CD8-positive, alpha-beta memory T cell (primary cell): ENCODE measurements at regions not wholly inside any gene's neighbourhood (a gene's known extent, or its start where the extent isn't known, plus 50 kb on each side); places are given as distances from the start of the nearest gene placed in this dataset.
"Not testable (repeated sequence)": the region's sequence is repeated elsewhere in the genome, so short reads cannot be mapped to it uniquely, and the experiment has no call there.

Experiments used
- CTCF ChIA-PET: fragments of 350-600 bp; sonication (Branson Sonifier 250); formaldehyde crosslinking; loops from one replicate; lab custom pipeline; 2021; ENCODE audit warnings: antibody characterized with exemption; lab: Charles Lee
- POLR2A ChIA-PET: fragments of 350-600 bp; sonication (Branson Sonifier 250); formaldehyde crosslinking; loops from one replicate; lab custom pipeline; 2021; ENCODE audit warnings: antibody characterized with exemption; lab: Charles Lee
- DNase-seq, 5 donors: peaks; one replicate each; pipeline versions ENCODE4 v3.0.0 to v3.0.0-alpha.2; 2020 to 2022; ENCODE audit warnings: mixed read lengths in 1 of 5
- H3K27ac ChIP-seq: one replicate; pipeline ENCODE4 v1.7.0; 2013; ENCODE audit warnings: low read depth, mild to moderate bottlenecking, low read length, moderate library complexity
- H3K27me3 ChIP-seq: 2 replicates; pipeline ENCODE4 v1.7.0; 2013; ENCODE audit warnings: low read length, mild to moderate bottlenecking; ENCODE audit not compliant: insufficient read depth, poor library complexity, severe bottlenecking
- H3K36me3 ChIP-seq: 2 replicates; pipeline ENCODE4 v1.7.0; 2013; ENCODE audit warnings: mild to moderate bottlenecking, low read length, moderate library complexity; ENCODE audit not compliant: insufficient read depth
- H3K4me1 ChIP-seq: 2 replicates; pipeline ENCODE4 v1.7.0; 2013; ENCODE audit warnings: mild to moderate bottlenecking, low read length, moderate library complexity; ENCODE audit not compliant: insufficient read depth
- H3K4me3 ChIP-seq: 2 replicates; pipeline ENCODE4 v1.7.0; 2013; ENCODE audit warnings: mild to moderate bottlenecking, low read length
- H3K9me3 ChIP-seq: 2 replicates; pipeline ENCODE4 v1.7.0; 2013; ENCODE audit warnings: mild to moderate bottlenecking, low read length
- H3K27ac Mint-ChIP-seq, 8 donors: one replicate each; pipeline ENCODE4 v1.8.0; 2020 to 2021; ENCODE audit warnings: mixed read lengths in 8 of 8, mild to moderate bottlenecking in 6 of 8, inconsistent platforms in 3 of 8, moderate library complexity in 3 of 8
- H3K27me3 Mint-ChIP-seq, 2 donors: one replicate each; pipeline ENCODE4 v1.8.0; 2020 to 2021; ENCODE audit warnings: mixed read lengths in 2 of 2, mild to moderate bottlenecking in 1 of 2, moderate library complexity in 1 of 2
- H3K36me3 Mint-ChIP-seq, 3 donors: one replicate each; pipeline ENCODE4 v1.8.0; 2020 to 2021; ENCODE audit warnings: mixed read lengths in 3 of 3, inconsistent platforms in 1 of 3, mild to moderate bottlenecking in 1 of 3
- H3K4me1 Mint-ChIP-seq, 3 donors: one replicate each; pipeline ENCODE4 v1.8.0; 2020 to 2021; ENCODE audit warnings: mixed read lengths in 3 of 3, inconsistent platforms in 1 of 3, mild to moderate bottlenecking in 1 of 3
- H3K4me3 Mint-ChIP-seq, 7 donors: one replicate each; pipeline ENCODE4 v1.8.0; 2020 to 2021; ENCODE audit warnings: mixed read lengths in 7 of 7, mild to moderate bottlenecking in 6 of 7, moderate library complexity in 4 of 7, inconsistent platforms in 2 of 7
- H3K9me3 Mint-ChIP-seq, 5 donors: one replicate each; pipeline ENCODE4 v1.8.0; 2020 to 2022; ENCODE audit warnings: mixed read lengths in 5 of 5, mild to moderate bottlenecking in 3 of 5, moderate library complexity in 2 of 5, inconsistent platforms in 1 of 5

- no peaks in the 10 kb centered on the region for H3K9me3 ChIP-seq
- no peaks in the 10 kb centered on the region for H3K4me1 ChIP-seq
- Mint-ChIP-seq H3K4me1 (no peaks in the 10 kb centered on the region), H3K36me3 (no peaks in the 10 kb centered on the region), H3K9me3 (peaks cover 0 to 3% (median 0%) of the 10 kb centered on the region in 5 donors), H3K27me3 (no peaks in the 10 kb centered on the region), H3K27ac (no peak overlapping the region), H3K4me3 (no peak overlapping the region)
- no peaks in the 10 kb centered on the region for H3K27me3 ChIP-seq
- no peaks in the 10 kb centered on the region for H3K36me3 ChIP-seq
- H3K4me3 ChIP-seq, result no peak overlapping the region
- ChIA-PET POLR2A (no interaction called here), CTCF (no interaction called here)
- no peak for DNase-seq
- no peak overlapping the region for H3K27ac ChIP-seq
Measured at GRCh38 chr13:104943331-104943730, 1592.1 kb downstream of the EFNB2 start.

GRCh38 chr13:104937881-104938280, 1597.6 kb downstream of the EFNB2 start:
- POLR2A ChIA-PET, result no interaction called here
- Histone ChIP-seq H3K9me3 (no peaks in the 10 kb centered on the region), H3K36me3 (no peaks in the 10 kb centered on the region), H3K4me1 (no peaks in the 10 kb centered on the region), H3K27me3 (no peaks in the 10 kb centered on the region), H3K4me3 (no peak overlapping the region), H3K27ac (no peak overlapping the region)
- Mint-ChIP-seq H3K27ac (no peak overlapping the region), H3K27me3 (no peaks in the 10 kb centered on the region), H3K9me3 (peaks cover 0 to 8% (median 0%) of the 10 kb centered on the region in 5 donors), H3K4me3 (no peak overlapping the region), H3K36me3 (no peaks in the 10 kb centered on the region), H3K4me1 (no peaks in the 10 kb centered on the region)
- CTCF ChIA-PET, result no interaction called here
- no peak for DNase-seq

DNA sequence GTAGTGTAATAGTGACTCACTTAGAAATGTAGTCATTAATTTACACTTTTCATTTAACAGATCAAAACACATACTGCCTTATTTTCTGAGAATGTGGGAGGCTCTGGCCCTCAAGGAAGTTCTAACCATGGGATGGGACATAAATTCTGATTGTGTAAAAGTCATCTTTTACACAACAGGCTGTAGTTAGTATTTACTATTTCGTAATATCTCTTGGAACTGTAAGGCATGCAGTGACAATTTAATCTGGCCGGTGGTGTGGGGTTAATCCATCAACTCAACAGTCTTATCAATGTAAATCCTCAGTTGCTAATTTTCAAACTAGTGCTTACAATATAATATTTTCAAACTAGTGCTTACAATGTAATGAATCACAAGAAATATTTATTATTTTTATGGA, 1599.2 kb downstream of the EFNB2 start:
- Histone ChIP-seq H3K4me1 (no peaks in the 10 kb centered on the region), H3K27me3 (no peaks in the 10 kb centered on the region), H3K4me3 (no peak overlapping the region), H3K36me3 (no peaks in the 10 kb centered on the region), H3K9me3 (no peaks in the 10 kb centered on the region), H3K27ac (no peak overlapping the region)
- Mint-ChIP-seq H3K36me3 (no peaks in the 10 kb centered on the region), H3K4me1 (no peaks in the 10 kb centered on the region), H3K27ac (no peak overlapping the region), H3K9me3 (peaks cover 0 to 10% (median 0%) of the 10 kb centered on the region in 5 donors), H3K4me3 (no peak overlapping the region), H3K27me3 (no peaks in the 10 kb centered on the region)
- ChIA-PET POLR2A (no interaction called here), CTCF (no interaction called here)
- DNase-seq, result no peak

GRCh38 chr13:104920513-104920912, 1614.9 kb downstream of the EFNB2 start:
- CTCF ChIA-PET, POLR2A ChIA-PET, H3K36me3 ChIP-seq, H3K9me3 Mint-ChIP-seq, H3K27me3 Mint-ChIP-seq, H3K36me3 Mint-ChIP-seq, H3K4me1 Mint-ChIP-seq, H3K27ac Mint-ChIP-seq, H3K27me3 ChIP-seq, H3K27ac ChIP-seq, H3K4me3 ChIP-seq, H3K9me3 ChIP-seq, H3K4me3 Mint-ChIP-seq, H3K4me1 ChIP-seq: not testable (repeated sequence)
- DNase-seq, result peak in 1 of 5 donors; percentile 43

- DNase-seq, result no peak
- Mint-ChIP-seq H3K27me3 (peaks cover 0 to 4% of the 10 kb centered on the region in 2 donors), H3K9me3 (peaks cover 4 to 8% (median 5%) of the 10 kb centered on the region in 5 donors), H3K27ac (no peak overlapping the region), H3K36me3 (no peaks in the 10 kb centered on the region), H3K4me1 (no peaks in the 10 kb centered on the region), H3K4me3 (no peak overlapping the region)
- no peaks in the 10 kb centered on the region for H3K27me3 ChIP-seq
- no peaks in the 10 kb centered on the region for H3K9me3 ChIP-seq
- H3K4me1 ChIP-seq, result no peaks in the 10 kb centered on the region
- H3K4me3 ChIP-seq, result no peak overlapping the region
- ChIA-PET POLR2A (no interaction called here), CTCF (no interaction called here)
- no peaks in the 10 kb centered on the region for H3K36me3 ChIP-seq
- H3K27ac ChIP-seq, result no peak overlapping the region
Measured at GRCh38 chr13:104920091-104920490, 1615.4 kb downstream of the EFNB2 start.

- no peak overlapping the region for H3K27ac ChIP-seq
- Mint-ChIP-seq H3K9me3 (peaks cover 0 to 8% (median 2%) of the 10 kb centered on the region in 5 donors), H3K4me1 (no peaks in the 10 kb centered on the region), H3K36me3 (no peaks in the 10 kb centered on the region), H3K27ac (no peak overlapping the region), H3K27me3 (no peaks in the 10 kb centered on the region), H3K4me3 (no peak overlapping the region)
- no peaks in the 10 kb centered on the region for H3K9me3 ChIP-seq
- no peaks in the 10 kb centered on the region for H3K36me3 ChIP-seq
- H3K4me3 ChIP-seq, result no peak overlapping the region
- ChIA-PET POLR2A (no interaction called here), CTCF (no interaction called here)
- H3K4me1 ChIP-seq, result no peaks in the 10 kb centered on the region
- H3K27me3 ChIP-seq, result no peaks in the 10 kb centered on the region
- no peak for DNase-seq
Measured at GRCh38 chr13:104900191-104900817, 1635.2 kb downstream of the EFNB2 start.

DNA sequence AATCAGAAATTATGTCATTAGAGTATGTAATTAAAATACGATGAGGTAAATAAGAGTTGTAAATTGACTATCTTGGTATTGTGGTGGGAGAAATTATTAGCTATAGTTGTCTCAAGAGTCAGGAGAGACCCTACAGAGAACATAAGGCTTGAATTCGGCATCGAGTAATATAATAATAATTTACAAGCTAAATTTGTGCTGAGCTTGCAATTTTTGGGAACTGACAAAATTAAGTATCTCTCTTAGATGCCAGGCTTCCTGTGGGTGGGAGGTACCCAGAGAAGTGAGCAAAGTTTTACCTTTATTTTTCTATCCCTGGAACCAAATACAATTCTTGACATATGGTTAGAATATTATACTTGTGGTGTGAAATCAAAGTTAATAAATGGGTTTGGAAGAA, 1637.0 kb downstream of the EFNB2 start:
- no peak for DNase-seq

DNA sequence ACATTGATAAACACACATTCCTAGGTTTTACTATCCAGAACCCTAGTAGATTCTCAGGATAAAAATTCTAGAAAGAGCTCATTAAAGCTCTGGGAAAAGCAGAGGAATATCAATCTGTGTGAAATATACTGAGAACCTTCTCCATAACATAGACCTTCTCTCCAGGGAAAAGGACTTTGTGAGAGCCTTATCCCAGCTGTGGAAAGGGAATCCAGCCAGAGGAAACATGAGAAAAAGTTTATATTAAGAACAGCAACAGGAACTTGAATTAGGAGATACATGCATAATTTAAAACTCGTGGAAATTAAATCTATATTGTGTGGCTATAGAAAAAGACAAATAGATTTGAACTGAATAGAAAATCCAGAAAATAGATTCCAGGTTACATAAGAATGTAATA, 1639.9 kb downstream of the EFNB2 start:
- Histone ChIP-seq H3K4me3 (no peak overlapping the region), H3K4me1 (no peaks in the 10 kb centered on the region), H3K9me3 (no peaks in the 10 kb centered on the region), H3K27me3 (no peaks in the 10 kb centered on the region), H3K27ac (no peak overlapping the region), H3K36me3 (no peaks in the 10 kb centered on the region)
- peaks cover 0 to 19% (median 3%) of the 10 kb centered on the region in 5 donors for H3K9me3 Mint-ChIP-seq
- DNase-seq, result no peak
- H3K27ac Mint-ChIP-seq, result no peak overlapping the region
- POLR2A ChIA-PET, result no interaction called here
- H3K4me3 Mint-ChIP-seq, result no peak overlapping the region
- no peaks in the 10 kb centered on the region for H3K4me1 Mint-ChIP-seq
- CTCF ChIA-PET, result no interaction called here
- H3K36me3 Mint-ChIP-seq, result no peaks in the 10 kb centered on the region
- no peaks in the 10 kb centered on the region for H3K27me3 Mint-ChIP-seq

More for the DNA sequence above, 1637.0 kb downstream of the EFNB2 start:
- Histone ChIP-seq H3K27ac (no peak overlapping the region), H3K36me3 (no peaks in the 10 kb centered on the region), H3K4me3 (no peak overlapping the region), H3K9me3 (no peaks in the 10 kb centered on the region), H3K4me1 (no peaks in the 10 kb centered on the region), H3K27me3 (no peaks in the 10 kb centered on the region)
- CTCF ChIA-PET, result interaction anchor here (0.6 kb wide), 1 partner anchor 37 kb away, joined by 3 read pairs; no protein-coding TSS in a partner anchor
- no peaks in the 10 kb centered on the region for H3K4me1 Mint-ChIP-seq
- H3K36me3 Mint-ChIP-seq, result no peaks in the 10 kb centered on the region
- no peaks in the 10 kb centered on the region for H3K27me3 Mint-ChIP-seq
- POLR2A ChIA-PET, result no interaction called here
- no peak overlapping the region for H3K27ac Mint-ChIP-seq
- H3K4me3 Mint-ChIP-seq, result no peak overlapping the region
- H3K9me3 Mint-ChIP-seq, result peaks cover 0 to 13% (median 3%) of the 10 kb centered on the region in 5 donors
